ENCODE measurements at regions not wholly inside any gene's neighbourhood (a gene's known extent, or its start where the extent isn't known, plus 50 kb on each side); places are given as distances from the start of the nearest gene placed in this dataset.
"Not testable (repeated sequence)": the region's sequence is repeated elsewhere in the genome, so short reads cannot be mapped to it uniquely, and the experiment has no call there.

GRCh38 chr10:31188792-31189406 is 130.1 kb upstream of the ZEB1 start:
- no peak for DNase-seq

GRCh38 chr10:31190488-31190887 is 128.5 kb upstream of the ZEB1 start:
- no peak for DNase-seq

GRCh38 chr10:31192475-31192874 is 126.5 kb upstream of the ZEB1 start:
- DNase-seq, result no peak

GRCh38 chr10:31194986-31195385 is 124.0 kb upstream of the ZEB1 start:
- no peak for DNase-seq

- DNase-seq, result no peak
These were observed 121.1 kb upstream of the ZEB1 start for GRCh38 chr10:31197886-31198285.

GRCh38 chr10:31204090-31204489 is 114.9 kb upstream of the ZEB1 start:
- DNase-seq, result no peak

- DNase-seq, result no peak
These were observed 111.4 kb upstream of the ZEB1 start for GRCh38 chr10:31207636-31208035.

GRCh38 chr10:31209478-31209877 is 109.5 kb upstream of the ZEB1 start:
- peak; percentile 42 to 71 for DNase-seq

GRCh38 chr10:31210190-31210589 is 108.8 kb upstream of the ZEB1 start:
- DNase-seq, result no peak

DNA sequence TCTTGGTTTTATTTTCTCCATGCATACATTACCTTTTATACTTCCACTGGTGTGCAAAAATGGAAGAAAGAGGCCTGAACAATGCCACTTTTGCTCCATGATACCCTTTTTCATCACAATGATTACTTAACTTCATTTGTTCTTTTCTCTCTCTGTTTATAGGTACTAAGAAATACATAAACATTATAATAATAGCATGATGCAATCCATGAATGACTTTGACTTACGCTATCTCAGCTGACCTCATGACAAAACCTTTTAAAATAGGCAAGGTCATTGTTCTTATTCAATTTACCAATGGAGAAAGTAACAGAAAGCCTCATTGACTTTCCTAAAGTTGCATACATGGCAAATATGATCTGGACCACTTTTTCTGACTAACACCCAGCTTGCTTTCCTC is 105.1 kb upstream of the ZEB1 start:
- no peak for DNase-seq

DNA sequence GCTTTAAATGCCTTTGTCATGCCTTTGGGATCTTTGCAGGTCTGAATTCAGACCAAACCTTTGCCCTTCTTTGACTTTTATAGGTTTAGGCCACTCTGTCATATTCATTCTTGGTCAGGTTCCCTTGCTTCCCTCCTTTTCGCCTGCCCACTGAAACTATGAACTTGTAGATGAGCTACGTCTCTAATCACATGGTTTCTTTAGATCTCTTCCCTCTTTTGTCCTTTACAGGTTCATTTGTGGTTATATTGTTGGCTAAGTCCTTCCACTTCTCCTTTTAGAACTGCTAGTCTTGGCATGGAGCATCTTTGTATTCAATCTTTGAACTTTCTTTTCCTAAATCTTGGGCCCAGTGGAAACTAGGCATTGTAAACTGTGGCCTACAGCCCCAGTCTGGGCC is 104.0 kb upstream of the ZEB1 start:
- peak; percentile 92 to 96 for DNase-seq

- no peak for DNase-seq
These were observed 99.7 kb upstream of the ZEB1 start for GRCh38 chr10:31219306-31219705.

- not testable (repeated sequence) for DNase-seq
These were observed 90.2 kb upstream of the ZEB1 start for GRCh38 chr10:31228780-31229179.

GRCh38 chr10:31239961-31240360 is 79.1 kb upstream of the ZEB1 start:
- no peak for DNase-seq

GRCh38 chr10:31242902-31243301 is 76.1 kb upstream of the ZEB1 start:
- DNase-seq, result peak; percentile 94 to 96

DNA sequence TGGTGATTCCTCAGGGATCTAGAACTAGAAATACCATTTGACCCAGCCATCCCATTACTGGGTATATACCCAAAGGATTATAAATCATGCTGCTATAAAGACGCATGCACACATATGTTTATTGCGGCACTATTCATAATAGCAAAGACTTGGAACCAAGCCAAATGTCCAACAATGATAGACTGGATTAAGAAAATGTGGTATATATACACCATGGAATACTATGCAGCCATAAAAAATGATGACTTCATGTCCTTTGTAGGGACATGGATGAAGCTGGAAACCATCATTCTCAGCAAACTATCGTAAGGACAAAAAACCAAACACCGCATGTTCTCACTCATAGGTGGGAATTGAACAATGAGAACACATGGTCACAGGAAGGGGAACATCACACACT is 67.9 kb upstream of the ZEB1 start:
- DNase-seq, result not testable (repeated sequence)

- no peak for DNase-seq
These were observed 65.8 kb upstream of the ZEB1 start for GRCh38 chr10:31253237-31253636.

GRCh38 chr10:31261511-31262311 is 57.3 kb upstream of the ZEB1 start:
- DNase-seq, result no peak

GRCh38 chr10:31262672-31263071 is 56.3 kb upstream of the ZEB1 start:
- no peak for DNase-seq

DNA sequence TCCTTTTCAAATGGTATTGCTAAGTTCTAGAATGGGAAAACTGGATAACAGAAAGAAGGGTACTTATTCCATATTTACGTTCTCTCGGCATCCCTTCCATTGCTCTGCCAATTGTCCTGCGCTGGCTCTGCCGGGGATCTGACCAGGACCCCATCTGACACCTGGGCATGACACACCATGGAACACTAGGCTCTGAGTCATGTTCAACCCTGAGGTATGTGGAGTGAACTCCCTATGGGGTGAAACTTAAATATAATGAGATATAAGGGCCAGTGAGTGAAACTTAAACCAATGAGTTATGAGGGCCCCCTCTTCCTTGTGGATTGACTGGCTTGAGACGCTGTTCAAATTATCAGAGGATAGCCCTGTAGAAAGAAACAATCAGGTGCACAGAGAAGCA is 55.1 kb upstream of the ZEB1 start:
- DNase-seq, result no peak

- no peak for DNase-seq
These were observed 50.3 kb upstream of the ZEB1 start for GRCh38 chr10:31268444-31269303.

Data from Kasumi-1 (cell line).